ENCODE measurements at regions not wholly inside any gene's neighbourhood (a gene's known extent, or its start where the extent isn't known, plus 50 kb on each side); places are given as distances from the start of the nearest gene placed in this dataset.
"Not testable (repeated sequence)": the region's sequence is repeated elsewhere in the genome, so short reads cannot be mapped to it uniquely, and the experiment has no call there.

DNA sequence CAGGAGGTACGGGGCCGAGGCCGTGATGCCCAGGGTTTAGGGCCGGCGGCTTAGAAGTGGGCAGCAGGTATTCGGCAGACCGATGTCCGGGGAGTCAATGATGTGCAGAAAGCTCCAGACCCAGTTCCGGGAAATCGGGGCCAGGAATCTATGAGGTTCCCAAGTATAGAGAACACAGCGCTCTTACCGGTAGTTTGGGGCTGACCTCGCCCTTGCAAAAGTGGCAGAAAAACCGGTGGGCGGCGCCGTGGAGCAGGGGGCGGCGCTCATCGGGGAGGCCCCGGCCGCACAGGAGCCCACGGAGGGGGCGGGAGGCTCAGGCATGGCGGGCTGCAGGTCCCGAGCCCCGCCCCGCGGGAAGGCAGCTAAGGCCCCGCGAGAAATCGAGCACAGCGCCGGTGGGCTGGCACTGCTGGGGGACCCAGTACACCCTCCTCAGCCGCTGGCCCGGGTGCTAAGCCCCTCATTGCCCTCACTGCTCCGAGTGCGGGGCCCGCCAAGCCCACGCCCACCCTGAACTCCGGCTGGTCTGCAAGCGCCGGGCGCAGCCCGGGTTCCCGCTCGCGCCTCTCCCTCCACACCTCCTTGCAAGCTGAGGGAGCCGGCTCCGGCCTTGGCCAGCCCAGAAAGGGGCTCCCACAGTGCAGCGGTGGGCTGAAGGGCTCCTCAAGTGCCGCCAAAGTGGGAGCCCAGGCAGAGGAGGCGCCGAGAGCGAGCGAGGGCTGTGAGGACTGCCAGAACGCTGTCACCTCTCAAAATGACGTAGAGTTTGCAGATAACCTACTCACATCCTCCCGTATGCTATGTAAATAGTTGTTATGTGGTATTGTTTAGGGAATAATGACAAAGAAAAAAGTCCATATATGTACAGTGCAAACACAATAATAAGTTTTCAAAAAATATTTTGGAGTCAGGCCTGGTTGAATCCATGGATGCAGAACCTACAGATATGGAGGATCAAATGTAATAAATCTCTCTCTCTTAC, 80.6 kb upstream of the NBPF20 start:
- H3K27ac Mint-ChIP-seq (ENCODE audit: unreplicated experiment); H3K9me3 Mint-ChIP-seq (ENCODE audit: unreplicated experiment); DNase-seq; H3K4me1 Mint-ChIP-seq (ENCODE audit: low read depth, unreplicated experiment); H3K27me3 Mint-ChIP-seq (ENCODE audit: unreplicated experiment); H3K36me3 Mint-ChIP-seq (ENCODE audit: unreplicated experiment); H3K4me3 Mint-ChIP-seq (ENCODE audit: unreplicated experiment): not testable (repeated sequence)

DNA sequence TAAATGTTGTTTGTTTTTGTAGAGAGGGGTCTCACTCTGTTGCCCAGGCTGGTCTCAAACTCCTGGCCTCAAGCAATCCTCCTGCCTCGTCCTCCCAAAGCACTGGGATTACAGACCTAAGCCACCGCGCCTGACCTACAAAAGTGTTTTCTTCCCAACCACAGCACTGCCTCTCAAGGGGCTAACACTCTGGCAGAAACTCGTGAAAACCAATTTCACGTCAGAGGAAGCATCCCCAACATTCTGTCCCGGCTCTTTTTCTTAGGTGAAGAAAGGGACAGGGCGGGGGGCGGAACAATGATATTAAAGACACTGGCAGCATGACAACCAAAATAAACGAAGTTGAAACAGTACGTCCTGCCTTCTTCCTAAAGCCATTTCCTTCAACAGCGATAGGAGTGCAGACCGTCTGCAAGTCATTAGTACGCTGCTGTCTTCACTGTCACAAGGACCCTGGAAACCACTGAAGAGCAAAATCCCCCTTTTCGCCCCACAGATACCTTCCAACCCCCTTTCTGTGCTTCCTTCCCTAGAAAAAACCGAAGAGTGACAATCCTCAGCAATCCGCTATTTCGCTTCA, 79.5 kb upstream of the NBPF20 start:
- not testable (repeated sequence) for H3K27me3 Mint-ChIP-seq (ENCODE audit: unreplicated experiment); H3K36me3 Mint-ChIP-seq (ENCODE audit: unreplicated experiment); H3K9me3 Mint-ChIP-seq (ENCODE audit: unreplicated experiment); DNase-seq; H3K4me1 Mint-ChIP-seq (ENCODE audit: low read depth, unreplicated experiment); H3K27ac Mint-ChIP-seq (ENCODE audit: unreplicated experiment); H3K4me3 Mint-ChIP-seq (ENCODE audit: unreplicated experiment)

DNA sequence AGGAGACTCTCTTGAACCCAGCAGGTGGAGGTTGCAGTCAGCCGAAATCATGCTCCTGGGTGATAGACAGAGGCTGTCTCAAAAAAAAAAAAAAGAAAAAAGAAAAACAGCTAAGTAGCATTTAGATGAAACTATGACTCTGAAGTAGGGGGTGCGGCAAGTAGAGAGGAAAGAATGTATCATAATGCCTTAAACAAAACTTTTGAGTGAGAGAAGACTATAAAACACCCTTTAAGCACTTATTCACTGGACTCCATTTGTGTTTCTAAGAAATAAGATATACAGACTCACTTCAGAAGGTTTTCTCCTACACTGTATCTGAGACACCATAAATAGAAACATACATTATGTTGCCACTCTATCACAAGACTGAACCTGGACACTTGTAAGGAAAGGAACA, 78.9 kb upstream of the NBPF20 start:
- not testable (repeated sequence) for H3K27ac Mint-ChIP-seq (ENCODE audit: unreplicated experiment); H3K36me3 Mint-ChIP-seq (ENCODE audit: unreplicated experiment); H3K9me3 Mint-ChIP-seq (ENCODE audit: unreplicated experiment); H3K4me3 Mint-ChIP-seq (ENCODE audit: unreplicated experiment); H3K27me3 Mint-ChIP-seq (ENCODE audit: unreplicated experiment); H3K4me1 Mint-ChIP-seq (ENCODE audit: low read depth, unreplicated experiment); DNase-seq

DNA sequence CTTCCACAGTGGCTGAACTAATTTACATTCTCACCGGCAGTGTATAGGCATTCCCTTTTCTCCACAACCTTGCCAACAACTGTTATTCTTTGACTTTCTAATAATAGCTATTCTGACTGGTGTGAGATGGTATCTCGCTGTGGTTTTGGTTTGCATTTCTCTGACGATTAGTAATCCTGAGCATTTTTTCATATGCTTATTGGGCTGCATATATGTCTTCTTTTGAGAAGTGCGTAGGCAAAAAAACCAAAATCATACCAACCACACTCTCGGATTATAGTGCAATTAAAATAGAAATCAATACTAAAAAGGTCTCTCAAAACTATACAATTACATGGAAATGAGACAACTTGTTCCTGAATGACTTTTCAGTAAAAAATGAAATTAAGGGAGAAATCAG, 74.8 kb upstream of the NBPF20 start:
- H3K4me3 Mint-ChIP-seq (ENCODE audit: unreplicated experiment); H3K27me3 Mint-ChIP-seq (ENCODE audit: unreplicated experiment); H3K9me3 Mint-ChIP-seq (ENCODE audit: unreplicated experiment); H3K36me3 Mint-ChIP-seq (ENCODE audit: unreplicated experiment); H3K4me1 Mint-ChIP-seq (ENCODE audit: low read depth, unreplicated experiment); H3K27ac Mint-ChIP-seq (ENCODE audit: unreplicated experiment); DNase-seq: not testable (repeated sequence)

DNA sequence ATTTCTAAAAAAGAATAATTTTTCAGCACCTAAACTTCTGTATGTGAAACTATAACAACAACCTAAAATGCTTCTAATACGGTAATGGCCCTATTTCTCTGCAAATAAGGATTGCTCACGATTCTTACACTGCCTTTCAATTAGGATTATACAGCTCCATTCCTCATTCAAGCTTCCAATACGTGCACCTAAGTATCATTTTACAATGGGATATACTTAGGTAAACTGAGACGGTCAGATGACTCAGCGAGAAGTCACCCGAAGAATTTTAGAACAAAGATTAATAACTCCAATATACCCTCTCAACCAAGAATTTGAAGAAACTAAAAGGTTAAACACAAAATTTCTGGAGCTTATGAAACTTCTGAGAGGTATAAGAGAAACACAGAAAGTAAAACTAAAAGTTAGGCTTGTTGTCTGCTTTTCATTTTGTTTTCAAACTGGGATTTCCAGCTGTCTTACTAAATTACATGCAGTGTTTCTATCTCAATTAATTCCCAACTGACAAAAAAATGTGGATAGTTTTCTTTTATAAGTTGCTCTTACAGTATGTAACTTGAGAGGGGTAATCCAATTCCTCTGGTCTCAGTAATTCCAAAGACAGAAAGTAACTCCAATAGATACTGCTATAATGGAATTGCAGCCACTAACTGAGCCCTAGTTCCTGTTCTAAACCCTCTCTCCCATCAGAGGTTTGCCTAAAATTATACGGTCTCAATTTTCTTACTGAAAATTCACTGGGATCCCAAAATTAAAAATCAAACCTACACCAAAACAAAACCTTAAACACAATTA, 69.9 kb upstream of the NBPF20 start:
- H3K4me1 Mint-ChIP-seq (ENCODE audit: low read depth, unreplicated experiment); H3K36me3 Mint-ChIP-seq (ENCODE audit: unreplicated experiment); DNase-seq: not testable (repeated sequence)

DNA sequence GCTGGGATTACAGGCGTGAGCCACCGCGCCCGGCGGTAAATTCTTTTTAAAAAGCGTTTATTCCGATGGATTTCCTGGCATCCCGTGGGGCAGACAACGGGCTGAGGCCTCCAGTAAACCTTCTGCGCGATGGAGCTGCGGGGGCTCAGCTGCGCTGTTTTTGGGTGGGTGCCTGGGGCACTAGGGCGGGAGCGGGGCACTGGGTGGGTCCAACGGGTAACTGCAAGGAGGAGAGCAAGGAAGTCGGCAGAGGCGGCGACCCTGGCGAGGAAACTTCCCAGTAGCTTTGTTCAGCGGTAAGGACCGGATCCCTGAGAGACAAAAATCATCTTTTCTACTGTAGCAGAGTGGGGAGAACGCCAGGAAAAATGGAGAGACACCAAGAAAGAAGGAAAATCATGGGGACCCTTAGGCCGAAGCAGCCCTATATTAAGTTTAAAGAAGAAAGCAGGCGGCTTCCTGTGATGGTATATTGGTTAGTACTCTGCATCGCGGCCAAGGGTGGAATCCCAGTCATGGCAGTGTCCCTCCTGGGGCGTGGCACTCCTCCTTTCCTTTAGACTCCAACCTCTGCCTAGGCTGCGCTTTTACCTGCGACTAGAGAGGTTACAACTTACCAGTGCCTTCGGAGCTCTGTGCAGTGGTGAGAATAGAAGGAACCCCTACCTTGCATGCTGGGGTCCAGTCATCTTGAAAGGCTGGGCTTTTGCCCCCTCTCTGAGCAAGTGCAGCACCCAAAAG, 63.0 kb upstream of the NBPF20 start:
- H3K27ac Mint-ChIP-seq (ENCODE audit: unreplicated experiment); H3K4me1 Mint-ChIP-seq (ENCODE audit: low read depth, unreplicated experiment); DNase-seq; H3K27me3 Mint-ChIP-seq (ENCODE audit: unreplicated experiment); H3K36me3 Mint-ChIP-seq (ENCODE audit: unreplicated experiment); H3K9me3 Mint-ChIP-seq (ENCODE audit: unreplicated experiment); H3K4me3 Mint-ChIP-seq (ENCODE audit: unreplicated experiment): not testable (repeated sequence)

More for the DNA sequence above, 69.9 kb upstream of the NBPF20 start:
- H3K4me3 Mint-ChIP-seq (ENCODE audit: unreplicated experiment); H3K9me3 Mint-ChIP-seq (ENCODE audit: unreplicated experiment); H3K27me3 Mint-ChIP-seq (ENCODE audit: unreplicated experiment); H3K27ac Mint-ChIP-seq (ENCODE audit: unreplicated experiment): not testable (repeated sequence)

DNA sequence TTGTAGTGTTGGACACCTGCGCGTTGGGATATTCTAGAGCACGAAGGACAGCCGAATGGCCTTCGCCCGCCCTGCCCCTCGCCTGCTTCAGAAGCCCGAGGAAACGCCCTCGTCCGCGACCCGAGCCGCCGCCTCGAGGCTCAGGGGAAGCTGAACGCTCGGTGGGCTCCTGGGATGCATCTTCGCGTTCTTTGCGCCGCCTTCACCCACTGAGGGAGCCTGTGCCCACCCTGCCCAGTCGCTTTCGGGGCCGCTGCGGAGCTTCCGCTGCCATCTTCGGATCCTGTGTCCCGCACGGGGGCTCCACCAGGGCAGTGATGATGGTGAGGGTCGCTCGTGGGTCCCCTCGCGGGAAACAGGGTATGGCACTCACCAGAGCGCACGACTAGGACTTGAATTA, 61.8 kb upstream of the NBPF20 start:
- peak overlapping the region; percentile 20 for H3K4me3 Mint-ChIP-seq (ENCODE audit: unreplicated experiment)
- peak; percentile 23 for DNase-seq
- H3K27me3 Mint-ChIP-seq (ENCODE audit: unreplicated experiment); H3K27ac Mint-ChIP-seq (ENCODE audit: unreplicated experiment); H3K4me1 Mint-ChIP-seq (ENCODE audit: low read depth, unreplicated experiment); H3K36me3 Mint-ChIP-seq (ENCODE audit: unreplicated experiment); H3K9me3 Mint-ChIP-seq (ENCODE audit: unreplicated experiment): not testable (repeated sequence)

DNA sequence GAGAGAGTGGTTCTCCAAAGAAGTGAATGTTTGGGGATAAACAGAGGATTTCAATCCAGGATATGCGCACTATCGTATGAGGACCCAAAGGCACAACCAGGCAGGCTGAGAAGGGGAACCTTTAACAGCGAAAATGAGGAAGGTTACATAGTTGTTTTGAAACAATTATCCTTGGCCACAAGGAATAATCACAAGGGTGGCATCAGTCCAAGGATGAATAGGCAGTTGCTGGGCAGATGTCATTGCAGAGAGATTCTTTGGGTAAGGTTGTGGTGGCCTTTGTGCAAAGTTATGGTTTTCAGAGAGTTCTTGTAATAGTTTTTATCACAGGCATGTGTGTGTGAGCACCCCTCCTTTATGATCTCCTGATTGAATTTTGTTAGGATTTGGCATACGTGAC, 58.9 kb upstream of the NBPF20 start:
- H3K36me3 Mint-ChIP-seq (ENCODE audit: unreplicated experiment); H3K27me3 Mint-ChIP-seq (ENCODE audit: unreplicated experiment); H3K4me3 Mint-ChIP-seq (ENCODE audit: unreplicated experiment); H3K27ac Mint-ChIP-seq (ENCODE audit: unreplicated experiment); H3K4me1 Mint-ChIP-seq (ENCODE audit: low read depth, unreplicated experiment); H3K9me3 Mint-ChIP-seq (ENCODE audit: unreplicated experiment); DNase-seq: not testable (repeated sequence)

DNA sequence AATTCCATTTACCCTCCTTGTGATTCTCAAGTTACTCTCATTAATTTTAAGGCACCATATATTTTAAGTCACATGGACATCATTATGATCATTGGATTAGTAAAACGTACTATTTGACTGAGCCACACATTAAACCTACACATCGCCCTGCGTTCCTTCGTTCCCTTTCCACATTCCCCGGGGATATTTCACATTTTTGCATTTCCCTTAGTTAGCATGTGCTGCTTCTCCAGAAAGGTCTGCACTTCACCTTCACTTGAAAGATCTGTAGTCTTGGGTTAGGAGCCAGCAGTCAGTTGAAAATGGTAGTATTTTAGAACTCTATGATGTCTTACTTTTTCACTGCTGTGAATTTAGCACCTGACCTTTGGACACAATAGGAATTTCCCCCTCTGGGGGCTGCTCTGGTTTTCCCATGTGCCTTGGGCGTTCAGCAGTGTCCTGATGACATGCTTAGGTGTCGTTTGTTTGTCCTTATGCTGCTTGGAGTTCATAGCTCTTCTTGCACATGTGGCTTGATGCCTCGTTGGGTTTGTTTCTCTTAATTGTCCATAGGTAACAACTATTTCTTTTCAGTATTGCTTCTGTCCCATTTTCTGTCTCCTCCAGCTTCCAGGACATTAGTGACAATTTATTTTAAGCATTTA, 56.9 kb upstream of the NBPF20 start:
- H3K27ac Mint-ChIP-seq (ENCODE audit: unreplicated experiment); H3K4me1 Mint-ChIP-seq (ENCODE audit: low read depth, unreplicated experiment); DNase-seq; H3K27me3 Mint-ChIP-seq (ENCODE audit: unreplicated experiment); H3K36me3 Mint-ChIP-seq (ENCODE audit: unreplicated experiment); H3K9me3 Mint-ChIP-seq (ENCODE audit: unreplicated experiment); H3K4me3 Mint-ChIP-seq (ENCODE audit: unreplicated experiment): not testable (repeated sequence)

DNA sequence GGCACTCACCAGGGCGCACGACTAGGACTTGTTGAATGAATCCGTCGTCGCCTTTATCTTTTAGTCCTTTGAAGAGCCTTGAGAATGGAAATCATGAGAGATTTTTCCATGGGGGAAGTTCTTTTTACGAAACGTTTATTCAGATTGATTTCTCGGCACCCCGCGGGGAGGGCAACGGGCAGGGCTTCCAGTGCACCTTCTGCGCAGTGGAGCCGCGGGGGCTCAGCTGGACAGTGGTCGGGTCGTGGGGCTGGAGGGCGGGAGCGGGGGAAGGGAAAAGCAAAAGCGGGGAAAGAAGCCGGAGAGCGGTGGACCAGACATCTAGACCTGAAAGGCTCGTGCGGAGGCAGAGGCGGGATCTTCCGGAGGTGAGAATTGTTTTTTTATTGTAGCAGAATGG, 50.6 kb upstream of the NBPF20 start:
- not testable (repeated sequence) for H3K36me3 Mint-ChIP-seq (ENCODE audit: unreplicated experiment); H3K9me3 Mint-ChIP-seq (ENCODE audit: unreplicated experiment); H3K27me3 Mint-ChIP-seq (ENCODE audit: unreplicated experiment); H3K4me1 Mint-ChIP-seq (ENCODE audit: low read depth, unreplicated experiment); H3K27ac Mint-ChIP-seq (ENCODE audit: unreplicated experiment)
- H3K4me3 Mint-ChIP-seq (ENCODE audit: unreplicated experiment) = peak overlapping the region; percentile 80
- DNase-seq = peak; percentile 13

DNA sequence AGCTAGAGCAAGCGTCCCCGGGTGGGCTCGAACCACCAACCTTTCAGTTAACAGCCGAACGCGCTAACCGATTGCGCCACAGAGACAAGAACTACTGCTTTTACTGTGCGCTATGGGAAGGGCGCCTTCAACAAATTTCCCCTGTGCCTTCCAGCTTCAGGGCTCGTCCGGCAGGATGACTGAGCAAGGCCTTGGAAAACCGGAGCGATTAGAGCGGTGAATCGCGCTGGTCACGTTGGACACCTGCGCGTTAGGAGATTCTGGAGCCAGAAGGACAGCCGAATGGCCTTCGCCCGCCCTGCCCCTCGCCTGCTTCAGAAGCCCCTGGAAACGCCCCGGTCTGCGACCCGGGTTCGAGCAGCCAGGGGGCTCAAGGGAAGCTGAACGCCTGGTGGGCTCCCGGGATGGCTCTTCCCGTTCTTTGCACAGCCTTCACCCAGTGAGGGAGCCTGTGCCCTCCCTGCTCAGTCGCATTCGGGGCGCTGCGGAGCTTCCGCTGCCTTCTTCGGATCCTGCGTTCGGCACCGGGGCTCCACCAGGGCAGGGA, 50.0 kb upstream of the NBPF20 start:
- DNase-seq = peak; percentile 44
- H3K27me3 Mint-ChIP-seq (ENCODE audit: unreplicated experiment); H3K36me3 Mint-ChIP-seq (ENCODE audit: unreplicated experiment); H3K4me1 Mint-ChIP-seq (ENCODE audit: low read depth, unreplicated experiment); H3K9me3 Mint-ChIP-seq (ENCODE audit: unreplicated experiment): not testable (repeated sequence)
- Mint-ChIP-seq H3K27ac (ENCODE audit: unreplicated experiment) (peak overlapping the region; percentile 29), H3K4me3 (ENCODE audit: unreplicated experiment) (peak overlapping the region; percentile 80)
